ENCODE measurements at regions not wholly inside any gene's neighbourhood (a gene's known extent, or its start where the extent isn't known, plus 50 kb on each side); places are given as distances from the start of the nearest gene placed in this dataset.

DNA sequence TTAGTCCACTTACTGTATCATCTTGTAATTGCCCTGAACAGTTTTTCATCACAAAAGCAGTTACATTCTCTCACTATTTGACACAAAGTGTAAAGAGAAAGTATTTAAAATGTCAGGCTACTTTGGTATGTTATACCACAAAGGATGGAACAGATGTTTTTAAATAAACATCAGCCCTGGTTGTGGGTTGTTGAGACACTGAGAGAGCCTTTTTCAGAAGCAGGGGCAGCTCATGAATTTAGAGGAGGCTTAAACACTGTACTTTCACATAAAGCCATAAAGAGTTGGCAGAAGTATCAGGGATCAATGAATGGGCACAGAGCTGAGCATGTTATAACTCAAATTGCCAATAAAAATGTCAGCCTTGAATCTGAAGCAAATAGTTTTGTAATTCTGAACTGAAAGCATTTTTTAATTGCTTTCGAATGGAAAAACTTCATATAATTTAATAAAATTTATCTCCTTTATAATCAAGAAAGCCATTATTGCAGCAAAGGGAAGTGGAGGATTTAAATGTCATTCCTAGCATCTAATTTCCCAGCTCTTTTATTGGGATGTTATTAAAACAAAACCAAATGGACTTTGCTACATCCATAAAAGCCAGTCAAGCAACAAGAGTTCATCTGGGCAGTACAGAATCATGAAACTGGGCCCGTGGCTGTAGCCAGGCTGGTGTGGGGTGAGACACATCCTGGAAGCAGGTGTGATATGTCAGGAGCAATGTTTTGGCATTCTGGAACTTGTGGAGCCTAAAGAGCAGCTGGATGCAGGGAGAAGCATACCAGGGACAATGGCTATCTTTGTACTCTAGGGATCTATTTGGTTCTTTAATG lies 95.1 kb upstream of the NT5C1B start:
- DNase-seq (no peak), ATAC-seq (no peak)
- TF ChIP-seq POLR2A (IDR thresholded peaks at IDR 0.05): no peak
- TF ChIP-seq, protein P1, sequence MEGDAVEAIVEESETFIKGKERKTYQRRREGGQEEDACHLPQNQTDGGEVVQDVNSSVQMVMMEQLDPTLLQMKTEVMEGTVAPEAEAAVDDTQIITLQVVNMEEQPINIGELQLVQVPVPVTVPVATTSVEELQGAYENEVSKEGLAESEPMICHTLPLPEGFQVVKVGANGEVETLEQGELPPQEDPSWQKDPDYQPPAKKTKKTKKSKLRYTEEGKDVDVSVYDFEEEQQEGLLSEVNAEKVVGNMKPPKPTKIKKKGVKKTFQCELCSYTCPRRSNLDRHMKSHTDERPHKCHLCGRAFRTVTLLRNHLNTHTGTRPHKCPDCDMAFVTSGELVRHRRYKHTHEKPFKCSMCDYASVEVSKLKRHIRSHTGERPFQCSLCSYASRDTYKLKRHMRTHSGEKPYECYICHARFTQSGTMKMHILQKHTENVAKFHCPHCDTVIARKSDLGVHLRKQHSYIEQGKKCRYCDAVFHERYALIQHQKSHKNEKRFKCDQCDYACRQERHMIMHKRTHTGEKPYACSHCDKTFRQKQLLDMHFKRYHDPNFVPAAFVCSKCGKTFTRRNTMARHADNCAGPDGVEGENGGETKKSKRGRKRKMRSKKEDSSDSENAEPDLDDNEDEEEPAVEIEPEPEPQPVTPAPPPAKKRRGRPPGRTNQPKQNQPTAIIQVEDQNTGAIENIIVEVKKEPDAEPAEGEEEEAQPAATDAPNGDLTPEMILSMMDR (IDR thresholded peaks at IDR 0.05): no peak
- intact Hi-C loops (cut with DNase I): no loop called here
- H3K4me1 ChIP-seq: no peaks in the 10 kb centered on the region
- no peaks in the 10 kb centered on the region for H3K9me3 ChIP-seq
- no peaks in the 10 kb centered on the region for H3K36me3 ChIP-seq
- no peaks in the 10 kb centered on the region for H3K27me3 ChIP-seq
- WGBS (ENCODE audit: insufficient coverage, low coverage, low lambda C conversion rate, missing lambda C conversion rate): 49% methylated on average over 2 of the region's 2 CpGs
- no peak overlapping the region for H3K4me3 ChIP-seq
- H3K27ac ChIP-seq: no peak overlapping the region

DNA sequence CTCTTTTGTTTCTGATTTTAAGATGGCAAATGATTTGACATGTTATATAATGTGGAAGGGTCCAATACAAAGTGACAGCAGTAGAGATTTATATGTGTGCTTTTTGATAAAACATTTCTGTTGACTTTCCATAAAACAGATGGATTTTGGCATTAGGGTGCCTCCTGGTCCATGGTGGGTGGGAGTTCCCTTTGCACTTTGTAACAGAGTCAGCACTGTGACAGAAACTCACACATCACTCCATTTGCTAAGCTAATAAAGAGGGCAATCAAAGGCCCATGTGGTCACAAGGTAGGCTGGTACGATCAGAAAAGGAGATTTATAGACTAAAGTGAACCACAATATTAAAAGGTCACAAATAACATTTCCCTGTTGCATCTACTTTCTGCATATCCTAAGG lies 93.3 kb upstream of the NT5C1B start:
- no peak for DNase-seq
- TF ChIP-seq POLR2A (IDR thresholded peaks at IDR 0.05): no peak
- TF ChIP-seq, protein P1 (IDR thresholded peaks at IDR 0.05): no peak
- H3K9me3 ChIP-seq: no peaks in the 10 kb centered on the region
- intact Hi-C loops (cut with DNase I): no loop called here
- H3K4me3 ChIP-seq: no peak overlapping the region
- no peaks in the 10 kb centered on the region for H3K27me3 ChIP-seq
- ATAC-seq: no peak
- 86% methylated on average over 1 of the region's 1 CpG for WGBS (ENCODE audit: insufficient coverage, low coverage, low lambda C conversion rate, missing lambda C conversion rate)
- no peaks in the 10 kb centered on the region for H3K36me3 ChIP-seq
- H3K4me1 ChIP-seq: no peaks in the 10 kb centered on the region
- H3K27ac ChIP-seq: no peak overlapping the region

DNA sequence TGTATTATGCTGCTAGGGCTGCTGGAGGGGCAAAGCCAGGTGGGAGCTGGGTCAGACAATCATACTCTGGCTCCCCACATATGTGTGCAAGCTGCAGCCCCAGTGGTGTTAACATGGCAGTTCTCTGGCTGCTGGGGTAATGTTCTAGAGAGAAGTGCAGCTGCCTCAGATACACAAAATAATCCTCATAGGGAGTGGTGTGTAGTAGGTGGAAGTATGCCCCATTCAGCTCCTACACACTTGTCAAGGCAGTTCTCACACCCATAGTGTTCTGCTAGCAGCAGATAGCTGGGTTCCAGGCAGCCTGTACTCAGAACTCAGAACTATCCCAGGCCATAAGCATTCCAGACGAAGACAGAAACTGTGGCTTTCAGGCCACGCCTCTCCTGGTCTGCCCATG lies 87.9 kb upstream of the NT5C1B start:
- no CpG with 5 or more reads among the region's 2 CpGs for WGBS (ENCODE audit: insufficient coverage, low coverage, low lambda C conversion rate, missing lambda C conversion rate)
- TF ChIP-seq, protein P1 (IDR thresholded peaks at IDR 0.05): no peak
- TF ChIP-seq POLR2A (IDR thresholded peaks at IDR 0.05): no peak
- DNase-seq (no peak), ATAC-seq (no peak)
- Histone ChIP-seq H3K4me3 (no peak overlapping the region), H3K27me3 (no peaks in the 10 kb centered on the region), H3K4me1 (no peaks in the 10 kb centered on the region), H3K9me3 (peaks cover 0 to 15% (median 3%) of the 10 kb centered on the region in 4 donors), H3K27ac (no peak overlapping the region), H3K36me3 (no peaks in the 10 kb centered on the region)
- intact Hi-C loops (cut with DNase I): no loop called here

DNA sequence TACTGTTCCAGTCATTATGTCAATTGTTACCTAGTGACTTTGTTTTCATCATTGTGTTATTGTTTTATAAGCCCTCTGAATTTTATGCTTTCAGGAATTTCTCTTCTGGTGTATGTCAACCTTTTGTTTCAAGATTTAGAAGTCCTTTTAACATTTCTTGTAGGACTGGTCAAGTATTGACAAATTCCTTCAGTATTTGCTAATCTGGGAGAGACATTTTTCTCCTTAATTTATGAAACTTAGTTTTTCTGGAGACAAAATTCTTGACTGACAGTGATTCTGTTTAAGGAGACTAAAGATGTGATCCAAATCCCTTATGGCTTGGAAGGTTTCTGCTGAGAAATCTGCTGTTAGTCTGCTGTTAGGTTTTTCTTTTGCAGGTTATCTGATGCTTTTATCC lies 84.9 kb upstream of the NT5C1B start:
- Histone ChIP-seq H3K27me3 (no peaks in the 10 kb centered on the region), H3K27ac (no peak overlapping the region), H3K9me3 (peaks cover 0 to 15% (median 3%) of the 10 kb centered on the region in 4 donors), H3K4me1 (no peaks in the 10 kb centered on the region), H3K4me3 (no peak overlapping the region), H3K36me3 (no peaks in the 10 kb centered on the region)
- TF ChIP-seq, protein P1 (IDR thresholded peaks at IDR 0.05): no peak
- no peak for TF ChIP-seq POLR2A (IDR thresholded peaks at IDR 0.05)
- intact Hi-C loops (cut with DNase I): no loop called here
- no peak for ATAC-seq
- no peak for DNase-seq

DNA sequence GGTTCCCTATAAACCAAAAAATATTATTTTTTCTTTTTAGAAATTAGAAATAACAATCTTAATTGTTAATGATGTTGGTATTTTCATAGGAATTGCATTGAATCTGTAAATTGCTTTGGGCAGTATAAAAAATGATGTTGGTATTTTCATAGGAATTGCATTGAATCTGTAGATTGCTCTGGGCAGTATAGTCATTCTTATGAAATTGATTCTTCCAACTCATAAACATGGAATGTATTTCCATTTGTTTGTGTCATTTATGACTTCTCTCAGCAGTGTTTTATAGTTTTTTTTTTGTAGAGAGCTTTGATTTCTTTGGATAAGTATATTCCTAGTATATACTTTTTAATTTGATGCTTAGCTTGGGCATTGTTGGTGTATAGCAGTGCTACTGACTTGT lies 82.0 kb upstream of the NT5C1B start:
- ATAC-seq: no peak
- intact Hi-C loops (cut with DNase I): no loop called here
- TF ChIP-seq, protein P1 (IDR thresholded peaks at IDR 0.05): no peak
- TF ChIP-seq POLR2A (IDR thresholded peaks at IDR 0.05): no peak

More for the DNA sequence above, 82.0 kb upstream of the NT5C1B start:
- H3K4me3 ChIP-seq: no peak overlapping the region
- H3K27me3 ChIP-seq: no peaks in the 10 kb centered on the region
- no peaks in the 10 kb centered on the region for H3K4me1 ChIP-seq
- H3K9me3 ChIP-seq: peaks cover 0 to 15% (median 3%) of the 10 kb centered on the region in 4 donors
- no peaks in the 10 kb centered on the region for H3K36me3 ChIP-seq
- H3K27ac ChIP-seq: no peak overlapping the region
- DNase-seq: no peak
